ENCODE measurements at regions not wholly inside any gene's neighbourhood (a gene's known extent, or its start where the extent isn't known, plus 50 kb on each side); places are given as distances from the start of the nearest gene placed in this dataset.
"Not testable (repeated sequence)": the region's sequence is repeated elsewhere in the genome, so short reads cannot be mapped to it uniquely, and the experiment has no call there.

- no peak for DNase-seq
These were observed 115.1 kb upstream of the IRX4 start for GRCh38 chr5:1997640-1998347.

- no peak for DNase-seq
These were observed 112.8 kb upstream of the IRX4 start for GRCh38 chr5:1995491-1995890.

GRCh38 chr5:1987471-1987870, 104.7 kb upstream of the IRX4 start:
- DNase-seq: no peak

- no peak for DNase-seq
These were observed 103.1 kb upstream of the IRX4 start for GRCh38 chr5:1985781-1986180.

GRCh38 chr5:1983919-1984695, 101.4 kb upstream of the IRX4 start:
- DNase-seq: no peak

- DNase-seq: no peak
These were observed 100.7 kb upstream of the IRX4 start for GRCh38 chr5:1983401-1983800.

GRCh38 chr5:1982561-1982960, 99.8 kb upstream of the IRX4 start:
- not testable (repeated sequence) for DNase-seq

GRCh38 chr5:1975898-1976765, 93.4 kb upstream of the IRX4 start:
- DNase-seq: no peak

GRCh38 chr5:1975406-1975715, 92.6 kb upstream of the IRX4 start:
- no peak for DNase-seq

- peak in 1 of 2 experiments; percentile 7 for DNase-seq
These were observed 92.0 kb upstream of the IRX4 start for GRCh38 chr5:1974501-1975405.

- no peak for DNase-seq
These were observed 91.4 kb upstream of the IRX4 start for GRCh38 chr5:1974081-1974480.

GRCh38 chr5:1973391-1974013, 90.8 kb upstream of the IRX4 start:
- no peak for DNase-seq

GRCh38 chr5:1971944-1972343, 89.2 kb upstream of the IRX4 start:
- no peak for DNase-seq

- DNase-seq: no peak
These were observed 85.0 kb upstream of the IRX4 start for GRCh38 chr5:1967736-1968135.

- DNase-seq: no peak
These were observed 83.7 kb upstream of the IRX4 start for GRCh38 chr5:1966461-1966860.

GRCh38 chr5:1965925-1966324, 83.2 kb upstream of the IRX4 start:
- no peak for DNase-seq

GRCh38 chr5:1963941-1964451, 81.3 kb upstream of the IRX4 start:
- DNase-seq: no peak

GRCh38 chr5:1963358-1963757, 80.6 kb upstream of the IRX4 start:
- no peak for DNase-seq

GRCh38 chr5:1962619-1963355, 80.1 kb upstream of the IRX4 start:
- no peak for DNase-seq

GRCh38 chr5:1961952-1962595, 79.3 kb upstream of the IRX4 start:
- no peak for DNase-seq

Data from NCI-H2081 (cell line).